Kidney capillary endothelial cell (primary cell): ENCODE measurements at regions not wholly inside any gene's neighbourhood (a gene's known extent, or its start where the extent isn't known, plus 50 kb on each side); places are given as distances from the start of the nearest gene placed in this dataset.
"Not testable (repeated sequence)": the region's sequence is repeated elsewhere in the genome, so short reads cannot be mapped to it uniquely, and the experiment has no call there.

Experiments
- DNase-seq: peaks from one replicate; pipeline ENCODE4 v3.0.0-alpha.2; 2018; ENCODE audit warnings: low spot score

DNA sequence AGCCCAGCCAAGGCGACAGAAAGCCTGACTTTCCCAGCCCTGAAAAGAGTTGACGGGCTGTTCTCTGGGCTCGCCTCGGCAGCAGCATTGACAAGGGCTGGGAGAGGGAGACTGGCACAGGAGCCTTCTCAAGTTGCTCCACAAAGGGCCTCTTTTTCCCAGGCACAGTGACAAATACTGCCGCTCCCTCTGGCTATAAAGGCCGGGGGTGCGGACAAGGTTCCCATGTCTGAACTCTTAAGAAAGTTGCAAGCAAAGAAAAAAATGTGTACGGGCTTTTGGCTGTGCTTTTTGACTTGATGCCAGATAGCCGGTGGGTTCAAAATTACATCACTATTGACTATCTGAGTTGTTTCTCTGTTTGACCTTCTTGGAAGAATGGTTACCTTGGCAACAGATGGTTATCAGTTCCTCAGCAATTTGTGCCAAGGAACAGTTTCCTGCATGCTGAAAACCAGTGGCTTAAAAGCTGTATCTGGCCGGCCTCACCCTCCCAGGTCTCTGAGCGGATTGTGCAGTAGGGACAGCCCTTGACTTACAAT, 115.9 kb upstream of the EEPD1 start:
- DNase-seq, result peak; percentile 91

- no peak for DNase-seq
Measured at GRCh38 chr7:36038063-36038721, 114.9 kb upstream of the EEPD1 start.

DNA sequence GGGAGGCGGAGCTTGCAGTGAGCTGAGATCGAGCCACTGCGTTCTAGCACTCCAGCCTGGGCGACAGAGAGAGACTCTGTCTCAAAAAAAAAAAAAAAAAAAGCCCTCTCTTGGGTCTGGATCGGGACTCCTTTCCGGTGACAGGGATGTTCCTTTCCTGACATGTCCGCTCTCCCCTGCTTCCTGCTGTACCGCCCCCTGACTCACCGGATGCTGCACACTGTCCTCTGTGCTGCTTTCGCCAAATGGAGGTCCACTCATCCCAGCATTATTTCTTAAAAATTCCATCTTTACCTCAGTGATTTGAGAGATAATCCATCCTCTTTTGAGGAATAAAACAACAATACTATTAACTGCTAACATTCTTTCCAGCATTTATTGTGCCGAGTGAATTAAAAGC, 113.8 kb upstream of the EEPD1 start:
- peak; percentile 88 for DNase-seq

DNA sequence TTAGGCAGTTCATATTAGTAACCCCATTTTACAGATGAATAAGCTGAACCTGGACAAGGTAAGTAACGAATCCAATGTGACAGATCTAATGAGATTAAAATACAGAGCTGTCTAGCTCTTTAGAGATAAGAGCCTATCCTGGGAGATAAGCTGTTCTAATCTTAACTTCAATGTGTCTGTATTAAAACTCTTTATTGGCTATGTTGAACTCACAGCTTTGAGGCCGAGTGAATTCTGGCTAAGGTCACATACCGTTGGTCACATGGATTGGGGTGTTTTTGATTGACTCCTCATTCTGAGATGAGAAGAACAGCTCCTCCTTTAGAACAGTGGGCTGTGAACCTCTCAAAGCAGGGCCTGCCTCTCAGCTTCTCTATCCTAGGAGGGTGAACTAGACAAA, 113.4 kb upstream of the EEPD1 start:
- DNase-seq, result no peak

DNA sequence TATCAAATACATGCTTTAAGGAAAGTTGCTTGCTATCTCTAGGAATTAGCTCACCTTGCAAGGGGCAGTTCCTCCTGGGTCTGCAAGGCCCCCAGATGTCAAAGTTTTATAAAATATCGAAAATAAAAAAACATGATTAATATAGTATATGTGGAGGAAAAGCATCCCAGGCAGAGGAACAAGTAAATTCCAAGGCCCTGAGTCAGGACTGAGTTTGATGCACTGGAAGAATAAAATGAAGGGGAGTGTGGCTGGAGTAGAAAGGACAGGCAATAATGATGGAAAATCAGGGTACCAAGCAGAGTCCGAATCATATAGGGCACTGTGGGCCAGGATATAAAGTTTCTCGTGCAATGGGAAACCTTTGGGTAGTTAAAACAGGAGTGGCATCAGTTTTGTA, 112.4 kb upstream of the EEPD1 start:
- DNase-seq, result peak; percentile 41

DNA sequence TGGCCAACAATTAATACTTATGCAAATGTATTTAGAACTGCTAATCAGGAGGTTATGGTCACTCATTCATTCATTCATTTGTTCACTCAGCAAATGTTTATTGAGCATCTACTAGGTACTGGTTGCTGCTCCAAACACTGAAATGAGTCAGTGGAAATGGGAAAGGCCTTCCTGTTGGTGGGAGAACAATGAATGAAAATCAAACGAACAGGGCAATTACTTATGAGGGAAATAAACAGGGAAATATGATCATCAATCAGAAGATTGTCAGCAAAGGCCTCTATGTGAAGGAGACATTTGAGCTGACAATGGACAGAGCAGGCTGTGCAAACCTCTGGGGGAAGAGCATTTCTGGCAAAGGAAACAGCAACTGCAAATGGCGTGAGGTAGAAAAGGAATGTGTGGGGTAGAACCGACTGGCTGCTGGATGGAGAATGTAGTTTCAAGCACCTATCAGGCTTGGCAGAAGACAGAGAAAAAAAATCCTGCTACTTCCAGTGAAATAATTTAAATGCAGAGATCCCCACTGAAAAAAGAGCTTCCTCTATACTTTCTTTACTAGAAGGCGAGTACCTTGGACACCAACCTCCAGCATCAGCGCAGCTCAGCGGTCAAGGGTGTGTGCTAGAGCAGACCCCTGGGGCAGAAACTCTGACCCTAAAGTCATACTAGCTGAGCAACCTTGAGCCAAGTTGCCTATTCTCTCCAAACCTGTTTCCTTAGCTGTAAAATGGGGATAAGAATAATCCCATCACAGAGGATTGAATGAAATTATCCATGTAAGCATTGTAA, 108.8 kb upstream of the EEPD1 start:
- DNase-seq, result peak; percentile 47

DNA sequence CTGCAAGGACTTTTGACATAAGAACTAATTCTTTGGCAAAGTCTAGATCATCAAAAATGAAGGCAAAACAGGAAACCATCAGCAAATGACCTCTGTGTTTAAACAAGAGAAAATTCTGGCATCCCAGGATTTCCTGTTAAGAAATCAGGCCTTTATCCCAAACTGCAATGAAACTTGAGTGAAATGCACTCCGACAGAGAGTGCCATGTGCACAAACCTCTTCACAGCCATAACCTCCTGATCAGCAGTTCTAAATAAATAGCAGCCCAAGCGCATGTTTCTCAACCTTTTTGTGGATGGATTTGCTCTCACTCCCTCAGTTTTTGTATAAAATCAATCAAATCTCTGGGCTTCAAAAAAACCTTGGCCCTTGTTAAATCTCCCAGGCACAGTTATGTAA, 107.7 kb upstream of the EEPD1 start:
- DNase-seq, result peak; percentile 10

- DNase-seq, result no peak
Measured at GRCh38 chr7:36045830-36046341, 107.2 kb upstream of the EEPD1 start.

DNA sequence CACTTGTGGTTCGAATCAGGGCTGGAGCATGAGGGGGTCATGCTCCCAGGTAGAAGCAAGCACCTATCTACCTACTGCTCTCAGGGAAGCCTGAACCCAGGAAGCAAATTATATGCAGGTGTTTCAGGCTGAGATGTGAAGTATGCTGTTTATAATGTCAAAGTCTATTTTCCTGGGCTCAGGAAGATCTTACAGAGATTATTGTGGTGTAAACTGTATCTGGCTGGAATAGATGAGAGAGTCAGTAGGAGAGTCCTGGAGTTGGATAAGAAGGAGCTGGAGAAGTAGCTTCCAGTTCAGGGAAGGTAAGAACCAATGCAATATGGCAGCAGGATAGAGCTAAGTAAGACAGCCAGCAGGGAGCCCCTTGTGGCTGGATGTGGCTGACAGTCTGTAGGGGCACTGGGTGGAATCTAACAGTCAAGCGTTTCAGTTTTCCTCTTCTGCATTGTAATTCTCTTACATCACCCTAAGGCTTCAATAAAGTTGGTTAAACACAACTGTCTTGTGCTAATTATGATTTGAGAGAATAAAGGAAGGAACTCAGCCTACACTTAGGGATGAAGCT, 105.9 kb upstream of the EEPD1 start:
- DNase-seq, result no peak

GRCh38 chr7:36048141-36048901, 104.7 kb upstream of the EEPD1 start:
- DNase-seq, result no peak

DNA sequence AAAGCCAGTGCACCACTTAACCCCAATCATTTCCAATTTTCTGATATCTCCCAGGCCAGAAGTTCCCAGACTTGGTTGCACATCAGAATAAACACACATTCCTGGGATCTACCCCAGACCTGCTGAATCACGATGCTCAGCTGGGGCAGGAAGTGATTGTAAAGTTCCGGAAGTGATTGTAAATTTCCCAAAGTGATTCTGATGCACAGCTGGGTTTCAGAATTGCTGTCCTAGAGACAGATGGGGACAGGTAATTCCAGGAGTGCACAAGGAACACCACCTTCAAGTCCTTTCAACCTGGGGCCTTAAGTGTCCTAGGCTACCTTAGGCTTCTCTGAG, 104.2 kb upstream of the EEPD1 start:
- DNase-seq, result no peak

GRCh38 chr7:36051501-36051900, 101.6 kb upstream of the EEPD1 start:
- no peak for DNase-seq

GRCh38 chr7:36053589-36053988, 99.5 kb upstream of the EEPD1 start:
- no peak for DNase-seq

DNA sequence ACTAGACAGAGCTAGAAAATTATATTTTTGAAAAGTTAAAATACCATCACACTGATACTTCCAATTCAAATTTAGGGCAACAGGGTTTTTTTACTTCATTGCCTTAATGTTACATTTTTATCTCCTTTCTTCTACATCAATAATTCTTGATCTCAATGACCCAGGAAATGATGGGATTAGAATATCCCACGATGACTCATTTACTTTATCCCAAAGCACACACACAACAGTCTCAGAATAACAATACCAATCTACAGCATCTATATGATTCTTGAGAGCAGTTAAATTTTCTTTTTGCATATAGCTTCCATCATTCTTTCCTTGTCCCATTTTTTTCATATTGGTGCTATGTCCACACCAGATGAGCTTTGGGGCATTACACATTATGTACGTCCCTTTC, 98.4 kb upstream of the EEPD1 start:
- no peak for DNase-seq

DNA sequence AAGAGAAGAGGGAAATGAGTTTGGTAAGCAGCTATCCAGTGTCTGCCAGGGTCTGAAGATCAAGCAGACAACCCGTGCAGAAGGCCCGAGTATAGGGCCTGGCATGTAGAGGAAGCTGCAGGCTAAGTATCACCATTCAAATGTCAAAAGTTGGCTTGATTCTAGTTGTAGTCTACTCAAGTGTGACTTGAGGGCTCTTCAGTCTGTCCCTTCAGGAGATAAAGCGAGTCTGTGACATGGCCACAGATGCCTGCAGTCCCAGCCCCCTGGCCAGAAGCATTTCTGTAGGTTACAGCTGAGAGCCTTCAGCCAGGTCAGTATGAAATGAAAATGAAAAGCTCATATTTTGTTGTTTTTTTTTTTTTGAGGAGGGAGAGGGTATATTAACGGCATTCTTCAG, 97.8 kb upstream of the EEPD1 start:
- DNase-seq, result no peak

GRCh38 chr7:36057323-36057722, 95.7 kb upstream of the EEPD1 start:
- DNase-seq, result no peak

DNA sequence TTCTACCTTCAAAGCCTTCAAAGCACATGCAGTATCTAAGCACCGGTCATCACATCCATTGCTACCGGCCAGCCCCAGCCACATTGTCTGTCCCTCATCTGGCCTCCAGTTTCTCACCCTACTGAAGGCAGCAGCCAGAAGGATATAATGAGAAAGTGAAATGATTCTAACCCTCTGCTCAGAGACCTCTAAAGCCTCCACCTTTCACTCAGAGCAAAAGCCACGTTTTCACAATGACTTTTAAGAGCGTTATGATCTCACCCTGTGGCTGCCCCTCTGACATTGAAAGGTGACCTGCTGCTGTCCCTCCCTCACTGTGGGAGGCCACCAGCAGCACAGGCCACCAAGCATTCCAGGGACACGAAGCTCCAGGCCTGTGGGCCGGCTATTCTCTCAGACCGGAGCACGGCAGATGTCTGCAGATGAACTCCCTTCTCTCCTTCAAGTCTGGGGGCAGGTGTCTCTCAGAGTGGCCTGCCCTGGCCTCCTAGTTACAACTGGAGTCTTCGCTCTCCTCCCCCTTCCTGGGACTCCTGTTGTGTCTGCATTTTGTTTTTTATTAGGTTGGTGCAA, 94.9 kb upstream of the EEPD1 start:
- DNase-seq, result no peak

DNA sequence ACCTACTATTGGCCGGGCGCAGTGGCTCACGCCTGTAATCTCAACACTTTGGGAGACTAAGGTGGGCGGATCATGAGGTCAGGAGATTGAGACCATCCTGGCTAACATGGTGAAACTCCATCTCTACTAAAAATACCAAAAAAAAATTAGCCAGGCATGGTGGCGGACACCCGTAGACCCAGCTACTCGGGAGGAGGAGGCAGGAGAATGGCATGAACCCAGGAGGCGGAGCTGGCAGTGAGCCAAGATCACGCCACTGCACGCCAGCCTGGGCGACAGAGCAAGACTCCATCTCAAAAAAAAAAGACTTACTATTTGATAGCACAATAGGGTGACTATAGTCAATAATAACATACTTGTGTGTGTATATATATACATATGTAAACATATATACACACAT, 92.7 kb upstream of the EEPD1 start:
- DNase-seq, result not testable (repeated sequence)

DNA sequence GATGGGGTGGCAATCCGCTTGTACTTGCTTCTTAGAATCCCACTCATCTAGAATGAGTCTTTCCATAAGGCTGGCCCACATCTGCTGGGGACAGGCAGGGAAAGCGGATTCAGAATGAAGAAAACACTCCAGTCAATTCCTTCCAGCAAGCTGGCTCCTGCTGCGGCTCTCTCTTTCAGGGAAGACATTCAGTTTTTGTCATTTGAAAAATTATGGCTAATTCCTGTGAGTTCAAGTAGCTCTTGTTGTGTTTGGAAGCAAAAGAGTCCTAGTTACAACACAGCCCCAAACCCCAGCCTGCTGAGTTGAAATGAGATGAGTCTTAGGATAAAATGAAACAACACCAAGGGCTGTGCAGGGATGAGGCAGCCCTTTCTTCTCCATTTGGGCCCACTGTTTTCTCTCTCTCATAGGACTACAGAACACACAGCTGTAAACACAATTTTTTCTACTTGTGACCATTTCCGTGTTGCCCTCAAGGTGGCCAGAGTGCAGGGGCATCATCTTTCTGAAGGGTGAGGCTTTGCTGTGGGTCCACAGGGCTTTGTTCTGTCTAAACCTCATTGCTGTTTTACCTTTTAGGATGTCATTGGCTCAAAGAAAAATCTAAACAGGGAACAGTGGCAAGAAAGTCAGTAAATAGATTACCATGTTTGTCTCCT, 90.8 kb upstream of the EEPD1 start:
- DNase-seq, result no peak

- no peak for DNase-seq
Measured at GRCh38 chr7:36064676-36065075, 88.4 kb upstream of the EEPD1 start.

DNA sequence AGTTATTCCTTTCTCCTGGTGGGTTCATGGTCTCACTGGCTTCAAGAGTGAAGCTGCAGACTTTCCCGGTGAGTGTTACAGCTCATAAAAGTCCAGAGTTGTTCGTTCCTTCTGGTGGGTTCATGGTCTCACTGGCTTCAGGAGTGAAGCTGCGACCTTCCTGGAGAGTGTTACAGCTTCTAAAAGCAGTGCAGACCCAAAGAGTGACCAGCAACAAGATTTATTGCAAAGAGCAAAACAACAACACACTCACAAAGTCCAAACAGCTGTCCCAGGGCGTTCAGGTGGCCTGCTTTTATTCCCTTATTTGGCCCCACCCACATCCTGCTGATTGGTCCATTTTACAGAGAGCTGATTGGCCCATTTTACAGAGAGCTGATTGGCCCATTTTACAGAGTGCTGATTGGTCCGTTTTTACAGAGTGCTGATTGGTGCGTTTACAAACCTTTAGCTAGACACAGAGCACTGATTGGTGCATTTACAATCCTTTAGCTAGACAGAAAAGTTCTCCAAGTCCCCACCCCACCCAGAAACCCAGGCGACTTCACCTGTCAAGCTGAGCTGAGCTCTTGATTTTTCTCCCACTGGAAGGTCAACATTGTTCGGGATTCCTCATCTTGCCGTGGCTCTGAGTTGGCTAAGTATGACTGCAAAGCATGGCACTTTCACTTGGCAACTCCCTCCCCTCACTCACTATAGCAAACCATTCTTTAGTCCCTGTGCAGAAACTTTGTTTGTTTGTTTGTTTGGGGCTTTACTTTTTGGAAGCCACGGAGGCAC, 87.3 kb upstream of the EEPD1 start:
- DNase-seq, result not testable (repeated sequence)
